Right hindlimb (tissue), 1 donor: ENCODE measurements at regions not wholly inside any gene's neighbourhood (a gene's known extent, or its start where the extent isn't known, plus 50 kb on each side); places are given as distances from the start of the nearest gene placed in this dataset.

Source experiments
- DNase-seq: peaks from one replicate; pipeline ENCODE4 v3.0.0-alpha.2; 2018

- no peak for DNase-seq
These were observed 230.9 kb upstream of the RORA start for GRCh38 chr15:61459785-61460707.

GRCh38 chr15:61457050-61457733, 228.1 kb upstream of the RORA start:
- no peak for DNase-seq

GRCh38 chr15:61449186-61449702, 220.1 kb upstream of the RORA start:
- no peak for DNase-seq

- no peak for DNase-seq
These were observed 218.9 kb upstream of the RORA start for GRCh38 chr15:61447981-61448380.

- DNase-seq: no peak
These were observed 215.5 kb upstream of the RORA start for GRCh38 chr15:61444585-61444984.

GRCh38 chr15:61442821-61443220, 213.7 kb upstream of the RORA start:
- DNase-seq: no peak

- no peak for DNase-seq
These were observed 212.8 kb upstream of the RORA start for GRCh38 chr15:61441891-61442290.

- no peak for DNase-seq
These were observed 197.4 kb upstream of the RORA start for GRCh38 chr15:61426466-61426865.

GRCh38 chr15:61425934-61426333, 196.8 kb upstream of the RORA start:
- no peak for DNase-seq

- DNase-seq: no peak
These were observed 193.7 kb upstream of the RORA start for GRCh38 chr15:61422773-61423172.

- DNase-seq: no peak
These were observed 192.8 kb upstream of the RORA start for GRCh38 chr15:61421938-61422337.

GRCh38 chr15:61421470-61421869, 192.4 kb upstream of the RORA start:
- DNase-seq: no peak

- DNase-seq: no peak
These were observed 191.4 kb upstream of the RORA start for GRCh38 chr15:61420546-61420945.

GRCh38 chr15:61415617-61416120, 186.6 kb upstream of the RORA start:
- DNase-seq: no peak

GRCh38 chr15:61411902-61412510, 182.9 kb upstream of the RORA start:
- DNase-seq: no peak

GRCh38 chr15:61410662-61411061, 181.6 kb upstream of the RORA start:
- DNase-seq: no peak

GRCh38 chr15:61404567-61404966, 175.5 kb upstream of the RORA start:
- DNase-seq: no peak

GRCh38 chr15:61403884-61404283, 174.8 kb upstream of the RORA start:
- no peak for DNase-seq

- no peak for DNase-seq
These were observed 173.0 kb upstream of the RORA start for GRCh38 chr15:61401903-61402698.

- DNase-seq: no peak
These were observed 169.2 kb upstream of the RORA start for GRCh38 chr15:61398310-61398709.

- DNase-seq: no peak
These were observed 167.3 kb upstream of the RORA start for GRCh38 chr15:61396235-61396919.

GRCh38 chr15:61393949-61394348, 164.8 kb upstream of the RORA start:
- DNase-seq: peak; percentile 21
